Karpas-422 (cell line): ENCODE measurements at regions not wholly inside any gene's neighbourhood (a gene's known extent, or its start where the extent isn't known, plus 50 kb on each side); places are given as distances from the start of the nearest gene placed in this dataset.

ENCODE experiments used
- DNase-seq: peaks from one replicate; pipeline ENCODE4 v3.0.0-alpha.2; 2015
- H2AFZ ChIP-seq: fragments of 200-600 bp; sonication (generic); 2 replicates; pipeline ENCODE4 v1.6.1; 2014; ENCODE audit warnings: antibody characterized with exemption, low read length, mixed read lengths
- H3K27ac ChIP-seq: fragments of 200-600 bp; sonication (generic); 2 replicates; pipeline ENCODE4 v1.5.1; 2014; ENCODE audit warnings: mild to moderate bottlenecking, low read length, moderate library complexity
- H3K27me3 ChIP-seq: fragments of 200-600 bp; sonication (generic); 2 replicates; pipeline ENCODE4 v1.6.1; 2014; ENCODE audit warnings: low read length, mixed read lengths
- H3K36me3 ChIP-seq: fragments of 200-600 bp; sonication (generic); 2 replicates; pipeline ENCODE4 v1.6.1; 2014; ENCODE audit warnings: low read length, mixed read lengths; ENCODE audit not compliant: insufficient read depth
- H3K4me1 ChIP-seq: fragments of 200-600 bp; sonication (generic); 2 replicates; pipeline ENCODE4 v1.6.1; 2014; ENCODE audit warnings: mild to moderate bottlenecking, low read length, mixed read lengths
- H3K4me2 ChIP-seq: fragments of 200-600 bp; sonication (generic); 2 replicates; pipeline ENCODE4 v1.6.1; 2014; ENCODE audit warnings: low read length, low read depth, mild to moderate bottlenecking; ENCODE audit not compliant: poor library complexity, severe bottlenecking
- H3K4me3 ChIP-seq: fragments of 200-600 bp; sonication (generic); 2 replicates; pipeline ENCODE4 v1.5.1; 2014; ENCODE audit warnings: mild to moderate bottlenecking, antibody characterized with exemption, low read length, mixed read lengths
- H3K79me2 ChIP-seq: fragments of 200-600 bp; sonication (generic); 2 replicates; pipeline ENCODE4 v1.6.1; 2014; ENCODE audit warnings: mild to moderate bottlenecking, low read length, mixed read lengths
- H3K9ac ChIP-seq: fragments of 200-600 bp; sonication (generic); 2 replicates; pipeline ENCODE4 v1.6.0; 2014; ENCODE audit warnings: low read length
- H3K9me2 ChIP-seq: fragments of 200-600 bp; sonication (generic), shearing (Covaris generic); replicated peaks from 2 replicates; pipeline ENCODE4 v1.6.0; 2014; ENCODE audit warnings: mild to moderate bottlenecking, low read length, moderate library complexity; ENCODE audit not compliant: insufficient read depth
- H3K9me3 ChIP-seq: fragments of 300-700, 200-600 bp; sonication (generic); 2 replicates; pipeline ENCODE4 v1.6.1; 2014; ENCODE audit warnings: low read length, mixed read lengths
- H4K20me1 ChIP-seq: fragments of 200-600 bp; sonication (generic); 2 replicates; pipeline ENCODE4 v1.6.1; 2014; ENCODE audit warnings: mild to moderate bottlenecking, antibody characterized with exemption, low read length, low read depth; ENCODE audit not compliant: insufficient read depth

DNA sequence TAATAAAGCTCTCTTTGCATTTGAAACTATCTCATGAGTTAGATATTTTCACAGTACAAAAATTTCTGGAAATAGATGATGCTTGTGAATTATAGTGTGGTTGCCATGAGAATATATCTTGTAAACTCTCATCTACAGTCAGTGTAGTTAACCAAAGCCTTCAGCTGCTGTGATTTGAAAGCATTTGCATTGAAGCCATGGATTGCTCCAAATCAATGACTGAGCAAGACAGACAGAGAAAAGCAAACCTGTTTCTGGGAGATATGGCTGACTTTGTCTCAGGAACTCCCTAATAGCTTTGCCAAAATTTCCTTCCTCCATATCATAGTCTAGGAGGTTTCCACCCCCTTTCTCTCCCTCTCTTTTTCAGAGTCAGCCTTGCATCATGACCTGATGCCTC is 955.3 kb downstream of the REEP3 start:
- Histone ChIP-seq H3K9me3 (no peaks in the 10 kb centered on the region), H3K27ac (no peak overlapping the region), H3K4me2 (no peak overlapping the region), H3K4me1 (no peaks in the 10 kb centered on the region), H4K20me1 (no peaks in the 10 kb centered on the region), H3K27me3 (no peaks in the 10 kb centered on the region), H3K9me2 (no peaks in the 10 kb centered on the region), H3K79me2 (no peaks in the 10 kb centered on the region), H3K9ac (no peak overlapping the region), H3K4me3 (no peak overlapping the region), H2AFZ (no peak overlapping the region), H3K36me3 (no peaks in the 10 kb centered on the region)
- DNase-seq, result no peak

- no peaks in the 10 kb centered on the region for H4K20me1 ChIP-seq
- no peak for DNase-seq
- H3K27ac ChIP-seq, result no peak overlapping the region
- H3K4me2 ChIP-seq, result no peak overlapping the region
- H3K4me1 ChIP-seq, result no peaks in the 10 kb centered on the region
- H3K9ac ChIP-seq, result no peak overlapping the region
- no peaks in the 10 kb centered on the region for H3K79me2 ChIP-seq
- no peak overlapping the region for H3K4me3 ChIP-seq
- no peaks in the 10 kb centered on the region for H3K9me3 ChIP-seq
- no peaks in the 10 kb centered on the region for H3K9me2 ChIP-seq
- no peaks in the 10 kb centered on the region for H3K36me3 ChIP-seq
- H3K27me3 ChIP-seq, result no peaks in the 10 kb centered on the region
- H2AFZ ChIP-seq, result no peak overlapping the region
Observed at GRCh38 chr10:64477791-64478190, 956.6 kb downstream of the REEP3 start.

GRCh38 chr10:64484811-64485330 is 963.7 kb downstream of the REEP3 start:
- Histone ChIP-seq H3K4me1 (no peaks in the 10 kb centered on the region), H3K9me2 (no peaks in the 10 kb centered on the region), H3K27ac (no peak overlapping the region), H3K9ac (no peak overlapping the region), H3K9me3 (no peaks in the 10 kb centered on the region), H2AFZ (no peak overlapping the region), H3K36me3 (no peaks in the 10 kb centered on the region), H3K4me2 (no peak overlapping the region), H3K4me3 (no peak overlapping the region), H4K20me1 (no peaks in the 10 kb centered on the region), H3K27me3 (no peaks in the 10 kb centered on the region), H3K79me2 (no peaks in the 10 kb centered on the region)
- no peak for DNase-seq

DNA sequence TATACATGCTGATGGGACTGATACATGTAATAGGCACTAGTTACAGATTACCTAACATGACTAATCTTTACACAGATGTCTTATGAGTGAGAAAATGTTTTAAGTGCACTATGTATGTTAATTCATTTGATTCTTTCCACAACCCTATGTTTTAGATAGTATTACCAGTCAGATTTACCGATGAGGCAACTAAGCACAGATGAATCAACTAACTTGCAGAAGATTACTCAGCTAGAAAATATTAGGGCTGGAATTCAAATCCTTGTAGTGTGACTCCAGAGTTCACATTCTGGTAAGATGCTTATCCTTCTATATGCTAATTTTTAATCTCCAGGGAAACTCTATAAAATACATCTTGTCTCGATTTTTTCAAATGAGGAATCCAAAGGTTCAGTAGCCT is 964.9 kb downstream of the REEP3 start:
- Histone ChIP-seq H3K4me2 (no peak overlapping the region), H3K9ac (no peak overlapping the region), H3K27ac (no peak overlapping the region), H3K27me3 (no peaks in the 10 kb centered on the region), H3K36me3 (no peaks in the 10 kb centered on the region), H3K9me3 (no peaks in the 10 kb centered on the region), H4K20me1 (no peaks in the 10 kb centered on the region), H2AFZ (no peak overlapping the region), H3K4me1 (no peaks in the 10 kb centered on the region), H3K79me2 (no peaks in the 10 kb centered on the region), H3K4me3 (no peak overlapping the region), H3K9me2 (no peaks in the 10 kb centered on the region)
- no peak for DNase-seq

DNA sequence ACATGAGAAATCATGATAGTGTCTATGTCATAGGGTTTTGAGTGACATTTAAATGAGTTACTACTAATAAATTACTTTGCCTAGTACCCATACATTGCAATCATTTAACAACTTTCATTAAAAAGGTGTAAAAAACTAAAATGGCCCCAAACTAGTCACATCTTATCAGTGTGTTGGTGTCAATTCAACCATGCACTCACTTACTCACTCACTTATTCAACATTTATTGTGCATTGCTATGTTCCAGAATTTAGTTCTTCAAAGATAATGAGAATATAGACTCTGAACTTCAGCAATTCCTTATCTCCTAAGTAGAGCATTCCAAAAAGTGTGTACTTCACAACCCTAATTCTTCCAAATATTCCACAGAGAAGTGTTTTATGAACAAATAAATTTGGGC is 965.7 kb downstream of the REEP3 start:
- no peaks in the 10 kb centered on the region for H3K79me2 ChIP-seq
- no peaks in the 10 kb centered on the region for H3K4me1 ChIP-seq

DNA sequence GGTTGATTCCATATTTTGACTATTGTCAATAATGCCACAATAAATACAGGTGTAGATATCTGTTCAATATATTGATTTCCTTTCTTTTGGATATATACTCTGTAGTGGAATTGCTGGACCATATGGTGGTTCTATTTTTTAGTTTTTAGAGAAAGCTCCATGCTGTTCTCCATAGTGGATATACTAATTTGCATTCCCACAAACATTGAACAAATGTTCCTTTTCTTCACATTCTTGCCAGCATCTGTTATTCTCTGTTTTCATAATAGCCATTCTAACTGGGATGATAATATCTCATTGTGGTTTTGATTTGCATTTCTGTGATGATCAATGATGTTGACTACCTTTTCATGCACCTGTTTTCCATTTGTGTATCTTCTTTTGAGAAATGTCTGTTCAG is 973.7 kb downstream of the REEP3 start:
- Histone ChIP-seq H3K27me3 (no peaks in the 10 kb centered on the region), H3K9me3 (no peaks in the 10 kb centered on the region), H3K27ac (no peak overlapping the region), H3K4me1 (no peaks in the 10 kb centered on the region), H3K79me2 (no peaks in the 10 kb centered on the region), H3K9me2 (no peaks in the 10 kb centered on the region), H3K4me3 (no peak overlapping the region), H4K20me1 (no peaks in the 10 kb centered on the region), H3K36me3 (no peaks in the 10 kb centered on the region), H2AFZ (no peak overlapping the region), H3K4me2 (no peak overlapping the region), H3K9ac (no peak overlapping the region)
- DNase-seq, result no peak

More for the DNA sequence above, 965.7 kb downstream of the REEP3 start:
- H3K9me2 ChIP-seq, result no peaks in the 10 kb centered on the region
- H3K4me3 ChIP-seq, result no peak overlapping the region
- DNase-seq, result no peak
- no peaks in the 10 kb centered on the region for H3K27me3 ChIP-seq
- H3K36me3 ChIP-seq, result no peaks in the 10 kb centered on the region
- H3K4me2 ChIP-seq, result no peak overlapping the region
- no peaks in the 10 kb centered on the region for H3K9me3 ChIP-seq
- H4K20me1 ChIP-seq, result no peaks in the 10 kb centered on the region
- no peak overlapping the region for H2AFZ ChIP-seq
- H3K27ac ChIP-seq, result no peak overlapping the region
- no peak overlapping the region for H3K9ac ChIP-seq

- H4K20me1 ChIP-seq, result no peaks in the 10 kb centered on the region
- no peaks in the 10 kb centered on the region for H3K36me3 ChIP-seq
- H3K9ac ChIP-seq, result no peak overlapping the region
- H2AFZ ChIP-seq, result no peak overlapping the region
- no peaks in the 10 kb centered on the region for H3K4me1 ChIP-seq
- no peak for DNase-seq
- H3K79me2 ChIP-seq, result no peaks in the 10 kb centered on the region
- no peak overlapping the region for H3K4me3 ChIP-seq
- H3K27me3 ChIP-seq, result no peaks in the 10 kb centered on the region
- no peaks in the 10 kb centered on the region for H3K9me3 ChIP-seq
- no peak overlapping the region for H3K4me2 ChIP-seq
- H3K9me2 ChIP-seq, result no peaks in the 10 kb centered on the region
- H3K27ac ChIP-seq, result no peak overlapping the region
Observed at GRCh38 chr10:64497306-64497705, 976.1 kb downstream of the REEP3 start.

DNA sequence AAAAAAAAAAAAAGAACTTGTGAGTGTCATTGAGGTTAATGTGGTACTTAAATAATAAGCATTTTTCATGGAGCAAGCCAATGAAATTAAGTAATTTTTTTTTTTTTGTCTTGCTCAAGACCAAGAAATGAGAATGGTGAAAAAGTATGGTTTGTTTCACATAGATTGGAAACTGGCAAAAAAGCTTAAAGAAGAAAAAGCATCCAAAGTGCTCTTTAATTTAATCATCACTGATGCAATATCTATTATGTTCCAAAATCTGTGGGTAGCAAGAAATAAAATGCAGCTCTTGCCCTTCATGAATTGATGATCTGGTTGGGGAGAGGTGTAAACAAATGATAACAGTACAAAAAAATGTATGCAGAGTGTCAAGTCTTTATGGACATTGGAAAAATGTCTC is 980.6 kb downstream of the REEP3 start:
- H3K4me3 ChIP-seq, result no peak overlapping the region
- H3K4me1 ChIP-seq, result no peaks in the 10 kb centered on the region
- no peak overlapping the region for H2AFZ ChIP-seq
- no peaks in the 10 kb centered on the region for H3K79me2 ChIP-seq
- H3K9ac ChIP-seq, result no peak overlapping the region
- no peak for DNase-seq
- no peaks in the 10 kb centered on the region for H4K20me1 ChIP-seq
- no peak overlapping the region for H3K27ac ChIP-seq
- no peak overlapping the region for H3K4me2 ChIP-seq
- H3K9me3 ChIP-seq, result no peaks in the 10 kb centered on the region
- H3K9me2 ChIP-seq, result no peaks in the 10 kb centered on the region
- H3K36me3 ChIP-seq, result no peaks in the 10 kb centered on the region
- H3K27me3 ChIP-seq, result no peaks in the 10 kb centered on the region

GRCh38 chr10:64502936-64503335 is 981.7 kb downstream of the REEP3 start:
- H4K20me1 ChIP-seq, result no peaks in the 10 kb centered on the region
- H2AFZ ChIP-seq, result no peak overlapping the region
- no peaks in the 10 kb centered on the region for H3K27me3 ChIP-seq
- H3K4me1 ChIP-seq, result no peaks in the 10 kb centered on the region
- H3K9me2 ChIP-seq, result no peaks in the 10 kb centered on the region
- no peak overlapping the region for H3K9ac ChIP-seq
- H3K4me3 ChIP-seq, result no peak overlapping the region
- no peak overlapping the region for H3K27ac ChIP-seq
- H3K4me2 ChIP-seq, result no peak overlapping the region
- H3K9me3 ChIP-seq, result no peaks in the 10 kb centered on the region
- no peaks in the 10 kb centered on the region for H3K79me2 ChIP-seq
- DNase-seq, result no peak
- H3K36me3 ChIP-seq, result no peaks in the 10 kb centered on the region
